ENCODE measurements at regions not wholly inside any gene's neighbourhood (a gene's known extent, or its start where the extent isn't known, plus 50 kb on each side); places are given as distances from the start of the nearest gene placed in this dataset.

GRCh38 chr1:4273243-4273642 lies 373.2 kb upstream of the C1orf174 start:
- Histone ChIP-seq H3K14ac (replicated peaks; ENCODE audit: low read depth, low read length) (no peak overlapping the region), H4K5ac (ENCODE audit: low read depth, low read length) (no peak overlapping the region), H3K23ac (ENCODE audit: low read depth, low read length) (no peak overlapping the region), H3K79me1 (ENCODE audit: low read depth in 1 of 2, low read length in 2 of 2) (no peaks in the 10 kb centered on the region), H3K27ac (ENCODE audit: insufficient read depth, low read length) (no peak overlapping the region), H2BK5ac (ENCODE audit: low read depth, low read length, poor library complexity, severe bottlenecking) (no peak overlapping the region), H4K8ac (ENCODE audit: low read depth in 2 of 2, low read length in 2 of 2) (no peak overlapping the region), H2AK9ac (replicated peaks; ENCODE audit: low read depth, low read length, poor library complexity) (no peak overlapping the region), H4K20me1 (ENCODE audit: insufficient read depth, low read length) (no peaks in the 10 kb centered on the region), H3K36me3 (ENCODE audit: control insufficient read depth, insufficient read depth, low read length) (no peaks in the 10 kb centered on the region), H4K91ac (ENCODE audit: insufficient read depth, low read depth, low read length) (no peak overlapping the region), H3K9me3 (ENCODE audit: control insufficient read depth, insufficient read depth, low read length) (peaks cover 37% of the 10 kb centered on the region), H3K9me1 (ENCODE audit: insufficient read depth, low read length) (no peaks in the 10 kb centered on the region), H3K4ac (ENCODE audit: low read depth, low read length) (no peak overlapping the region), H3K4me1 (ENCODE audit: control insufficient read depth, insufficient read depth, low read length) (no peaks in the 10 kb centered on the region), H2AK5ac (ENCODE audit: low read depth, low read length) (no peak overlapping the region), H2BK15ac (ENCODE audit: low read depth, low read length) (no peak overlapping the region), H3K27me3 (ENCODE audit: control insufficient read depth, insufficient read depth, low read length) (no peaks in the 10 kb centered on the region), H2BK20ac (ENCODE audit: low read depth, low read length) (no peak overlapping the region), H3K4me3 (ENCODE audit: insufficient read depth, low read depth, low read length) (no peak overlapping the region), H2AFZ (replicated peaks; ENCODE audit: low read length, poor library complexity) (no peak overlapping the region), H2BK120ac (ENCODE audit: low read depth, low read length) (no peak overlapping the region), H3K56ac (ENCODE audit: extremely low read depth, insufficient read depth, low read length) (no peak overlapping the region), H3K9ac (ENCODE audit: low read depth, low read length) (no peak overlapping the region), H3K18ac (ENCODE audit: low read depth, low read length) (no peak overlapping the region), H3K4me2 (ENCODE audit: low read depth, low read length) (no peak overlapping the region)
- dilution Hi-C loops (cut with HindIII; ENCODE audit: low sequenced_read_pairs, unreplicated experiment) (no loop called here), in situ Hi-C loops (cut with MboI; ENCODE audit: low sequenced_read_pairs) (no loop called here), intact Hi-C loops (cut with micrococcal nuclease) (no loop called here)
- DNase-seq (no peak), ATAC-seq (ENCODE audit: low read depth) (no peak)
- WGBS, 2 experiments (ENCODE audit: extremely low coverage in 2 of 2, insufficient read length in 1 of 2): no CpG with 5 or more reads among the region's 3 CpGs
- TF ChIP-seq RAD21 (IDR thresholded peaks at IDR 0.05; ENCODE audit: low read length): no peak
- TF ChIP-seq RFX5 (IDR thresholded peaks at IDR 0.05; ENCODE audit: low read depth, low read length): no peak
- TF ChIP-seq BHLHE40 (IDR thresholded peaks at IDR 0.05; ENCODE audit: low read depth, low read length): no peak
- TF ChIP-seq MAZ (IDR thresholded peaks at IDR 0.05; ENCODE audit: borderline replicate concordance, low read depth, low read length): no peak
- no peak for TF ChIP-seq SMC3 (IDR thresholded peaks at IDR 0.05; ENCODE audit: low read depth, low read length)
- no peak for TF ChIP-seq RCOR1 (IDR thresholded peaks at IDR 0.05; ENCODE audit: insufficient replicate concordance, low read length)
- ChIA-PET POLR2A (ENCODE audit: unreplicated experiment) (no interaction called here), CTCF (no interaction called here)
- BruUV-seq (replicated peaks): no TSS peak
